Heart right ventricle (tissue), 16 donors: ENCODE measurements at regions not wholly inside any gene's neighbourhood (a gene's known extent, or its start where the extent isn't known, plus 50 kb on each side); places are given as distances from the start of the nearest gene placed in this dataset.
"Not testable (repeated sequence)": the region's sequence is repeated elsewhere in the genome, so short reads cannot be mapped to it uniquely, and the experiment has no call there.

Source experiments
- ATAC-seq, 8 donors: fragments of 200-7000 bp; cut with Tn5 transposase; one replicate each; pipeline ENCODE4 v1.9.1; 2020; ENCODE audit warnings: mild to moderate bottlenecking in 8 of 8, moderate library complexity in 8 of 8, moderate number of reproducible peaks in 1 of 8
- DNase-seq, 2 donors: peaks; one replicate each; pipeline ENCODE4 v3.0.0-alpha.2; 2020
- H3K27ac ChIP-seq, 10 donors: fragments of 200-600 bp; sonication (generic) in 2 of 10; one replicate each; pipeline versions ENCODE4 v1.5.0 to v1.8.0; 2020 to 2022; ENCODE audit warnings: mild to moderate bottlenecking in 3 of 10
- H3K27me3 ChIP-seq, 7 donors: fragments of 200-600 bp; one replicate each; pipeline ENCODE4 v1.8.0; 2021 to 2022; ENCODE audit warnings: mild to moderate bottlenecking in 2 of 7
- H3K36me3 ChIP-seq, 9 donors: fragments of 200-600 bp; sonication (generic) in 1 of 9; one replicate each; pipeline versions ENCODE4 v1.5.0 to v1.8.0; 2020 to 2022; ENCODE audit warnings: mild to moderate bottlenecking in 2 of 9
- H3K4me1 ChIP-seq, 9 donors: fragments of 200-600 bp; sonication (generic) in 1 of 9; one replicate each; pipeline versions ENCODE4 v1.5.0 to v1.8.0; 2020 to 2022; ENCODE audit warnings: mild to moderate bottlenecking in 4 of 9
- H3K4me3 ChIP-seq, 10 donors: fragments of 200-600 bp; sonication (generic) in 2 of 10; one replicate each; pipeline versions ENCODE4 v1.5.0 to v1.8.0; 2020 to 2022; ENCODE audit warnings: mild to moderate bottlenecking in 7 of 10, moderate library complexity in 2 of 10
- H3K9me3 ChIP-seq, 11 donors: fragments of 200-600 bp in 10 of 11; sonication (generic) in 2 of 11; one replicate each; pipeline versions ENCODE4 v1.5.0 to v1.8.0; 2013 to 2022; ENCODE audit warnings: mild to moderate bottlenecking in 2 of 11, control low read depth in 1 of 11, moderate library complexity in 1 of 11
- CTCF ChIP-seq, 9 donors: fragments of 200-600 bp; sonication (generic) in 2 of 9; IDR thresholded peaks; one replicate each; pipeline versions ENCODE4 v1.5.0 to v1.8.0; 2021 to 2022; ENCODE audit warnings: antibody characterized with exemption in 9 of 9, mild to moderate bottlenecking in 5 of 9, moderate library complexity in 1 of 9
- WGBS, 2 donors: extraction: QIAGEN DNeasy Blood & Tissue Kit; methylation state at CpG; one replicate each; pipeline ENCODE4 v1.1.7; 2013; ENCODE audit warnings: inconsistent platforms in 1 of 2; 5-methylcytosine and 5-hydroxymethylcytosine counted together
- intact Hi-C, 10 donors: fragments of 100-400 bp; cut with DNase I; formaldehyde crosslinking; loops; one replicate each; pipeline versions ENCODE4 v1.11.1 to v1.14.2; 2022
- donor health status: Arrhythmogenic right ventricular cardiomyopathy.
- donor health status: ischemic (EF 13 %, LVEDD 7.1; RV severe dilation, severe dysfunction).
- donor health status: healthy with polysubstance abuse.
- donor health status: DM: no; HTN: yes; CAD: no.
- donor health status: DM: no; HTN: no; CAD: no.
- donor health status: ischemic (EF 25% LVEDD 6.9; RV normal size, moderate dysfunction).
- donor health status: ischemic (EF 25% LVEDD 5.7; RV mildly dilated, moderate dysfunction).
- donor health status: healthy.
- donor health status: DM: yes; HTN: yes; CAD: no.
- donor health status: Ischemic cardiomyopathy.
- donor health status: ischemic (EF 35%, LVEDD 5.7; RV mildly dilated, moderate dysfunction).
- donor health status: nonischemic (EF 11% LVEDD 7.7; RV severe dilation, severe dysfunction).
- donor health status: DM: yes; HTN: yes; CAD: no.
- donor health status: PGD.
- donor health status: ischemic (EF 29% LVEDD 5.4; RV normal size, mild dysfunction).
- donor health status: nonischemic (EF 23%, LVEDD 6.1; RV moderate dilation, normal function).

- Histone ChIP-seq H3K4me1 (no peaks in the 10 kb centered on the region), H3K9me3 (peaks cover 0 to 8% (median 0%) of the 10 kb centered on the region in 11 donors), H3K36me3 (no peaks in the 10 kb centered on the region), H3K4me3 (no peak overlapping the region), H3K27ac (no peak overlapping the region), H3K27me3 (no peaks in the 10 kb centered on the region)
- no peak for TF ChIP-seq CTCF (IDR thresholded peaks at IDR 0.05)
- intact Hi-C loops: no loop called here
- no peak for DNase-seq
- 88 to 92% methylated on average over 1 of the region's 1 CpG for WGBS, 2 donors
- no peak for ATAC-seq
Observed at GRCh38 chr17:53472586-53472985, 350.1 kb upstream of the KIF2B start.

GRCh38 chr17:53471514-53471913 is 351.2 kb upstream of the KIF2B start:
- no peak overlapping the region for H3K27ac ChIP-seq
- no peaks in the 10 kb centered on the region for H3K4me1 ChIP-seq
- ATAC-seq (no peak), DNase-seq (no peak)
- no peak overlapping the region for H3K4me3 ChIP-seq
- WGBS, 2 donors: 79 to 84% methylated on average over 7 of the region's 7 CpGs
- peaks cover 0 to 8% (median 0%) of the 10 kb centered on the region in 11 donors for H3K9me3 ChIP-seq
- no peaks in the 10 kb centered on the region for H3K27me3 ChIP-seq
- no peak for TF ChIP-seq CTCF (IDR thresholded peaks at IDR 0.05)
- no peaks in the 10 kb centered on the region for H3K36me3 ChIP-seq
- intact Hi-C loops: no loop called here

GRCh38 chr17:53470626-53471025 is 352.1 kb upstream of the KIF2B start:
- no peaks in the 10 kb centered on the region for H3K36me3 ChIP-seq
- WGBS, 2 donors: 32 to 46% methylated on average over 1 of the region's 1 CpG
- peaks cover 0 to 8% (median 0%) of the 10 kb centered on the region in 11 donors for H3K9me3 ChIP-seq
- H3K4me3 ChIP-seq: no peak overlapping the region
- DNase-seq (no peak), ATAC-seq (no peak)
- intact Hi-C loops: no loop called here
- H3K27me3 ChIP-seq: no peaks in the 10 kb centered on the region
- no peaks in the 10 kb centered on the region for H3K4me1 ChIP-seq
- TF ChIP-seq CTCF (IDR thresholded peaks at IDR 0.05): no peak
- H3K27ac ChIP-seq: no peak overlapping the region

GRCh38 chr17:53466733-53467132 is 356.0 kb upstream of the KIF2B start:
- no peak overlapping the region for H3K4me3 ChIP-seq
- no peak for ATAC-seq
- TF ChIP-seq CTCF (IDR thresholded peaks at IDR 0.05): no peak
- DNase-seq: no peak
- H3K4me1 ChIP-seq: peaks cover 0 to 3% (median 0%) of the 10 kb centered on the region in 9 donors
- intact Hi-C loops: no loop called here
- peaks cover 0 to 8% (median 0%) of the 10 kb centered on the region in 11 donors for H3K9me3 ChIP-seq
- no peak overlapping the region for H3K27ac ChIP-seq
- H3K27me3 ChIP-seq: no peaks in the 10 kb centered on the region
- H3K36me3 ChIP-seq: no peaks in the 10 kb centered on the region

GRCh38 chr17:53464396-53464795 is 358.3 kb upstream of the KIF2B start:
- H3K4me1 ChIP-seq, H3K36me3 ChIP-seq, H3K27ac ChIP-seq, H3K4me3 ChIP-seq, ATAC-seq, intact Hi-C loops, H3K27me3 ChIP-seq, DNase-seq: not testable (repeated sequence)
- peaks cover 0 to 17% (median 4%) of the 10 kb centered on the region in 11 donors for H3K9me3 ChIP-seq
- 91 to 92% methylated on average over 8 of the region's 8 CpGs for WGBS, 2 donors
